ENCODE measurements at regions not wholly inside any gene's neighbourhood (a gene's known extent, or its start where the extent isn't known, plus 50 kb on each side); places are given as distances from the start of the nearest gene placed in this dataset.
A peak's percentile ranks its signal among the peaks of the same experiment; 100 is the strongest.
"Not testable (repeated sequence)": the region's sequence is repeated elsewhere in the genome, so short reads cannot be mapped to it uniquely, and the experiment has no call there.

DNA sequence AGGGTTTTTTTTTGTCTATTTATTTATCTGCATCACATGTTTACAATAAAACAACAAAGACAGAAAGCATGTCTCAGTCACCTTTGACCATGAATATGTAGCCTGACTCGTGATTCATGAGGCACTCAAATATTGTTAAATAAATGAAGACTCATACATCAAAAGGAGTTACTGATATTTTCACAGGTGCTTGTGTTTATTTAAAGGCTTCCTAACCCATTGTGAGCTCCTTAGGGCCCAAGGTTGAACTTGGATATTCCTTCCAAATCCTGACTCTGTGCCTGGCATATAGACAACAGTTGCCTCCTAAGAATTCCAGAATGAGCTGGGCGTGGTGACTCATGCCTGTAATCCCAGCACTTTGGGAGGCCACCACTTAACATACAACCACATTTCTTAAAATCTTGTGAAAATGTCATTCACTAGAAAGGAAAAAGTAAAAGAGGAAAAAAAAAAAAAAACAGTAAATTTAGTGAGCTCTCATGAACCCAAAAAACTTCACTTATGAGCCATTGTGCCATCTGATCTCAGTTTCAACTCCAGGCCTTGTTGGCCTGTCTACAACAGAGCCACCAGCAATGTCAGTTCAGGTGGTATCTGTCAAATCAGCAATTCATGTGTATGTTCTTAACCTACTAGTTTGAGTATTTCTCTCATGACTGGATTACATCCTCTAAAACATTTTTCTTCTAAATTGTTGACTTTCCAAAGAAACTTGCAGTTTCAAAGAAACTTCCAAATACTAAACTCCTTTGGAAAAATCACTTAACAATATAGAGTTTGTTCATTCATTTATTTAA is 162.7 kb upstream of the MARCKS start:
- DNase-seq (ENCODE audit: low read depth in 3 of 3, low spot score in 2 of 3) = no peak

DNA sequence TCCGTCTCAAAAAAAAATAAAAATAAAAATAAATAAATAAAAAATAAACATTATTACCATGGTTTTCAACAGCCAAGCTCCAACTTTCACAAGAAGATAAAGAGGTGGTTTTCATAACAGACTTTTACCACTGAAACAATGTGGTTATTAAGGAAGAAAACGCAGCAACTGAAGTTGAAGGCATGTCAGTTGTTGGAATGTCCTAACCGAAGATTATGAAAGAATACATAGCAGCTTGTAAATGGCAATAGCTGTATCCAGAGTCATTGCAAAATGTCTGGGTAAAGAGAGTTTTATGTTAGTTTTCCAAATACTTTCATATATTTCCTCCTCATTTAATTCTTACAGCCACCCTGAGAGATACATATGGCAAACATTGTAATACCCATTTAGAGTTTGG is 161.6 kb upstream of the MARCKS start:
- DNase-seq (ENCODE audit: low read depth in 3 of 3, low spot score in 2 of 3) = no peak

DNA sequence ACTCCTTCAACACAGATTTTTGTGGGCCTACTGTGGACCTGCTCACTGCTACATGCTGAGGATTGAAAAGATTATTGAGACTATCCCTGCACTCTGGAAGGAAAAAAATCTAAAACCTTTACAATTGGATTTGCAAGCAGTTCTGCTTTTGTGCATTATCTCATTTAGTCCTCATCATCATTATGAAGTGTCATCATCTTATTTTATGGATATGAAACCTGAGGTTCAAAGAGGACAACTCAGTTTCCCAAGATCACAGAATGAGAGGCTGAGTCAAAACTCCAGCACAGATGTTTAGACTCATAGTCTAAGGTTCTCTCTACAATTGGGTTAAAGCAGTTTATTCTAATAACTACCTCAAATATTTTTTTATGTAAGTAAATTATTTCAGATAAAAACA is 160.2 kb upstream of the MARCKS start:
- DNase-seq (ENCODE audit: low read depth in 3 of 3, low spot score in 2 of 3) = no peak

DNA sequence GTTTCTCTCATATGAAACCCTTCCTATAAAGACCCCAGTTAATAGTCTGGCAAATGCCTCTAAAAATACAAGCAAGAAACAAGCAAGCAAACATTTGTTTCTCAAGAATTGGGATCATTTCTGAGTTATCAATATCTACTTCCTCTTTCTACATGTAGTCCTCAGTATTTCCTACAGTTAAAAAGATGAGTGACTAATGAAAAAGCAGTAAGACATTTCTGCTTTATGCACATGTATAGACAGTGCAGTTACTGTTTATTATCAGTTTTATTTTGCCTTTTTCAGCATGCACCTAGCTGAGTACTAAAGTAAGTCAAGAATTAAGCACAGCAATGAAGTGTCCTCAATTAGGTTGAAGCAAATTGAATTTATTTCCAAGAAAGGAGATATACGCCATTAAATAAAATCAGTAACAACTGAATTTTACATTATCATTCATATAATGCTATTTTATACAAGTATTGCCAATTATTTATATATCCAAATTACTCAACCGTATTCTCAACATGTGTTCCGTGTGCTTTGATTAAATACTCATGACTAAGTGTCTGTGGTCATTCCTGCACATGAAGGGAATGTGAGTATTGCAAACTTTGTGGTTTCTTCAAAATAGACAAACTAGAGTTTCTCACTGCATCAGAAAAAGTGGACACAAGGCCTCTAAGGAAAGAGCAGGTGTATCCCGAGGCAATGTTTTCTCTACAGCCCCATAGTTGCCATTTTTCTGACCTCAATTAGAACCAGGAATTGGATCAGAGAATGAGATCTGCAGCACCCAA is 159.3 kb upstream of the MARCKS start:
- DNase-seq (ENCODE audit: low read depth in 3 of 3, low spot score in 2 of 3) = no peak

DNA sequence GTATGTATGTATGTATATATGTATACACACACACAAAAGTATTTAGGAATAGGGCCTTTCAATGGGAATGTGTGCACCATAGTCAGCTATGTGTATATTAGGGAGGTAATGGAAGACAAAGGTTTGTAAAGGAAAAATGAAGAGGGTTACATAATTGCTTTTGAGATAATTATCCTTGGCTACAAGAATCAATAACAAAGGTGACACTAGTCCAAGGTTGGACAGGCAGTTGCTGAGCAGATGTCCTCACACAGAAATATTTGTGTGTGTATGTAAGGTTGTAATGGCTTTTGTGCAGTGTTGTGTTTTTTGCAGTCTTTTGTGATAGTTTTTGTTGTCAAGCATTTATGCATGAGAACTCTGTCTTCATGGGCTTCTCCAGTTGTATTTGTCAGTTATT is 157.9 kb upstream of the MARCKS start:
- DNase-seq (ENCODE audit: low read depth in 3 of 3, low spot score in 2 of 3) = no peak

DNA sequence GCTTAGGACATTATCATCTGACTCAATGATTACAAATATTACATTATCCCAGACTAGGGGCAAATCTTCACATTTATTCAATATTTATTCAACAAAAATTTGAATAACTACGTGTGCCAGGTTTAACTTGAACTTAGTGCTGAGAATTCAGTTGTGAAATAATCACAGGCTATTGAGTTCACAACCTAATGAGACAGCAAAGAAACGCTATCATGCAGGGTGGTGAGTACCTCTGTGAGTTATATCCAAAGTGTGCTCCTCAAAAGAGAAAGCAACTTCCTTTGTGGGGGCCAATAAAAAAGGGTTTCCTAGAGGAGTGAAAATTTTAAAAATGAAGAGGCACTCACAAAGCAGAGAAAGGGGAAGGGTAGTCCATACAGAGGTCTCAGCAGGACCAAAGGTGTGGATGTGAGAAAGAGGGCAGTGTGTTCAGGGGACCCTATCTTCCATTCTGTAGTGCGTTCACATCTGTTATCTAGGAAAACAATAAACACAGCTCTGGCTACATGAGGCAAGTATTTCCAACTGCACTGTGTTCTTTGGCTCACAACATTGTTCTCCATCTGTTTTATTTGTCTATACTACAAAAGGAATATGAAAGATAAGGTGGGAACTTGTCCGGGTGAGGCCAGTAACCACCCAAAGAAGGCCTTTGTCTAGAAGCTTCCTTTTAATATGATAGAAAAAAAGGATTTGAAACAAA is 155.4 kb upstream of the MARCKS start:
- no peak for DNase-seq (ENCODE audit: low read depth in 3 of 3, low spot score in 2 of 3)

DNA sequence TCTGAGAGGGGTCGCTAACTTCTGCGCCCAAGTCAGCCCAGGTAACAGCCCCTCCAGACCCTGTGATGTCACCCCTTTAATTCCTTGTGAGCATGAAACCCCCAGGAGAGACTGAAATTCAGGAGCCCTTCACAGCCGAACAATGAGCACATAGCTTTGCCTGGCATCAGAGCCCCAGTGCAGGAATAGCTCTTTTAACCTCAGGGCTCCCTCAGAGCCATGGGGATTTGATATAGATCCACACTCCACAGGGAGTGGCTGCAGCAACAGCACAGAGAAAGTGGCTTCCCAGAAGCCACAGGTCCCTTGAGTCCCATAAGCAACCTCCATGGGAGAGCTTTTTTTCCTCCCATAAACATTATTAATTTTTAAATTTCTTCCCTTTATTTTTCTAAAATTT is 150.0 kb upstream of the MARCKS start:
- DNase-seq (ENCODE audit: low read depth in 3 of 3, low spot score in 2 of 3) = no peak

DNA sequence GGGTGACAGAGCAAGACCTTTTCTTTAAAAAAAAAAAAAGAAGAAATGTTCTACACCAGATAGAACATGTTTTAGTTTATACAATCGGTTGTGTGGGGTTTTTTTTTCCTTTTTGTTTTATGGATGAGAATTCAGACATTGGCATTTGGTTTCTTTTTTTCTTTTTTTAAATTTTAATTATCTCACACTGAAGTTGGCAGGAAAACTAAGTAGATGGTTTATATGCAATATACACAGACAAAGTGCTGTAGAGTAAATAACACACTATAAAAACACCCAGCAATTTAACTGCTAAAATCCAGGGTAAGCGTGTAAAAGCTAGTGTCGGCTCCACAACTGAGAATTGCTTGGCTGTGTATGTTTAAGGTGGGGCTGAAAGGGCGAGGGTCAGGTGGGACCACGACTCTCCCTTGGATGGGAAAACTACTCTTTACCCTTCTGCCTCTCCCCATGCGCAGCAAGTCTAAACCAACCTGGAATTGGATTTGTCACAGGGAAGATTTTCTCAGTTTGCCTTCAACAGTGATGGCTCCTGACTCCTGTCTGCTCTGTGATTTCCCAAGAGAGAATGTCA is 147.1 kb upstream of the MARCKS start:
- DNase-seq (ENCODE audit: low read depth in 3 of 3, low spot score in 2 of 3) = no peak

DNA sequence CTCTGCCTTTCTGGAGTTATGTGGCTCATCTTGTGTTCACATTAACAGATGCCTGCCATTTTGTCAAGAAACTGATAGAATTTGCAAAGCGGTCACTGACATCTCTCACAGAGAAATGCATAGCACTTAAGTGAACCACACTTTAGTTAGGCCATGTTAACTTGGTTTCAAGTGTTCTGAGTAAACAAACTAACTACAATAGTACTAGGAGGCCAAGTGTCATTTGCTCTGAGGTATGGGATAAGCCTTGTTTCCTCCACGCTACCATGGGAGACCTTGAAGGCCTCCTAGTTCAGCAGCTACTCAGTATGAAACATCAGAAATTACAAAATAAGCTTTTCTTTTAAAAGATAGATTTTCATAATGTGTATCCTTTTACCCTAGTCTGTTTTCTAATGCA is 143.5 kb upstream of the MARCKS start:
- DNase-seq (ENCODE audit: low read depth in 3 of 3, low spot score in 2 of 3) = no peak

DNA sequence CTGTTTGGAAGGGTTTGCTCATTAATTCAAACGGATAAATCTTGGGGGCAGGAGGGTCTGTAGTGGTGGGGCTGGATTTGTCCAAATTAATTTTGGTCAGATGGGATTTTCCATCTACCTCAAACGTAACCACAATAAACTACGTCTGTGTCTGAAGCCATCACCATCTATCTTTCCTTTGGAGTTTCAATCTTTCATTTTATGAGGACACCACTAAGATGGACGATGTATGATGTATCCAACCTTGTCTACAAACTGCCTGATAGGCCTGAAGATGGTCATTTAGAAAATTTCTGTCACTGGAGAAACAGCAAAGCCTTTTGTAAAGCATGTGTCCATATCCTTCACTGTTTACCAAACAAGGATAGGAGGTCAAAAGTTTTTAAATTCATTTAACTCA is 138.6 kb upstream of the MARCKS start:
- no peak for DNase-seq (ENCODE audit: low read depth in 3 of 3, low spot score in 2 of 3)

DNA sequence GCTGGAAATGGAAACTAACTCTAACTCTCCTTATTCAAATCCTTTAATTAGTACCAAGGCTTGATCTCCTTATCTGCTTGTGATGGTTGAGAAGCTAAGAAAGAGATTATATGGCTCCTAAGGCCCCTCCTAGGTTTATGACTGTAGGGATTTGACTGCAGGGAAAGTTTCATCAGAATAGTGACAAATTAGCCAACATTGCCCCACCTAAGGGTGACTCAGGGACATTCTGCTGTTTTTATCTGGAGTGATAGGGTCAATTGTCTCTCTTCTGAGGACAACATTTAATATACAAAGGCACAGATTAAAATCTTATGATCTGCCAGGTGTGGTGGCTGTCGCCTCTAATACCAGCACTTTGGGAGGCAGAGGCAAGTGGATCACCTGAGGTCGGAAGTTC is 138.1 kb upstream of the MARCKS start:
- DNase-seq (ENCODE audit: low read depth in 3 of 3, low spot score in 2 of 3) = no peak

DNA sequence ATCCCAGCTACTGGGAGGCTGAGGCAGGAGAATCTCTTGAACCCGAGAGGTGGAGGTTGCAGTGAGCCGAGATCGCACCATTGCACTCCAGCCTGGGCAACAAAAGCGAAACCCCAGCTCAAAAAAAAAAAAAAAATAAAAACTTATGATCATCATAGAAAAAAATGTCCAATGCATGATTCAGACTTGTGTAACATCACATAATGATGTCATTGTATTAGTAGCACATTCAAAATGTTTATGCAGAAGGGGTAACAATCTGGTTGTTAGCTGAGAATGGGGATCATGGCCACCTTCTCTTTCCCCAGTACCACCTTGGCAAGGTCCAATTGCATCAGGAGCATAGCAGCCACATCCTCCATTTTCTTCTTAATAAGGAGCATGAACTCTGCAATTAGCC is 137.6 kb upstream of the MARCKS start:
- no peak for DNase-seq (ENCODE audit: low read depth in 3 of 3, low spot score in 2 of 3)

DNA sequence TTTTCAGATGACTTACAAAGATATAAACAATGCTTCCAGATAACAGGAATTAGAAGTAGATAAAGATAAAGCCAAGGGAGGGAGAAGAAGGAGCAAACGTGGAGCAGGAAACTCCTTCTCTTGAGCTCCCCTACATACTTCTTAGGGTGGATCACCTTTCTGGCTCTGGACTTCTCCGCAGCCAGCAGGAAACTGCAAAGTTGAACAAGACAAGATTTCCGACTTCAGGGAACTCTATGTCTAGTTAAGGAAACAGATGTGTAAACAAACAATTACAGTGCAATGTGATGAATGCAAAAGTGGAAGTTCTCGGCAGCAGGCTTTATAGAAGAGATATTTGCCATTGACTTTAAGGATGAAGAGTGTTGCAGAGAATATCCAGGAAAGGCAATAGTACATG is 134.0 kb upstream of the MARCKS start:
- DNase-seq (ENCODE audit: low read depth in 3 of 3, low spot score in 2 of 3) = no peak

DNA sequence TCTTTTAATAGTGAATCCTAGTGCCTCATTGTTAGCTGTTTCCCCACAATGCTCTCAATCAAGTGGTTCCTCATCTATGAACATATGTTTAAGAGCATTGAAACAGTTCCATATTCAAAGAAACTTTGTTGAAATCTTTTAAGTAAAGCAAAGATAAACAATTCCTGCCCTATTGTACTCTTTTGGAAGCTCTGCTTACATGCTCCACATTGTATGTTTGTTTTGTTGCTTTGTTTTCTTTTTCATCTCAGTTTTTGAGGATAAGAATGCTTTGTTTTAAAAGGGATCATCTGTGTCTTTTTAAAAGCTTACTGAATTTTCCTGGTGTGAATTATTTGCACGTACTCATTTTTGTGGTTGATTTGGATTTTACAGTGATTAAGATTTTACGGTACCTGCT is 132.2 kb upstream of the MARCKS start:
- not testable (repeated sequence) for DNase-seq (ENCODE audit: low read depth in 3 of 3, low spot score in 2 of 3)

DNA sequence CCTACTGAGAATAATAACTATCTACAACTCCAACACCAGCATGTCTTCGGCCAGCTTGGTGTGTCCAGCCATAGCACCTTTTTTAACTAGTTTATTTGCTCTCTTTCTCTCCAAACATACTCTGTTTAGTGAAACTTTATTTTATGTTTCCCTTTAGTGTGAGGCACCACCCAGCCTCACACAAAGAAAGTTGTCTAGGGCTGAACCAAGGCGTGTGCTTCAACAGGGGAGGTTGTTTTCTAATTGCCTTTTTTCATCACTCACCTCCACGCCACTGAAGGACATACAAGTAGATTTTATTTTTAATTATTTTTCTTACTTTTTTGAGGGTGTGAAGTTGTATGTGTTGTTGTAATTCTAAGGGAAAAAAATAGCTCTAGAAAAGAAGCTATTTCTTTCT is 125.6 kb upstream of the MARCKS start:
- DNase-seq (ENCODE audit: low read depth in 3 of 3, low spot score in 2 of 3) = no peak

DNA sequence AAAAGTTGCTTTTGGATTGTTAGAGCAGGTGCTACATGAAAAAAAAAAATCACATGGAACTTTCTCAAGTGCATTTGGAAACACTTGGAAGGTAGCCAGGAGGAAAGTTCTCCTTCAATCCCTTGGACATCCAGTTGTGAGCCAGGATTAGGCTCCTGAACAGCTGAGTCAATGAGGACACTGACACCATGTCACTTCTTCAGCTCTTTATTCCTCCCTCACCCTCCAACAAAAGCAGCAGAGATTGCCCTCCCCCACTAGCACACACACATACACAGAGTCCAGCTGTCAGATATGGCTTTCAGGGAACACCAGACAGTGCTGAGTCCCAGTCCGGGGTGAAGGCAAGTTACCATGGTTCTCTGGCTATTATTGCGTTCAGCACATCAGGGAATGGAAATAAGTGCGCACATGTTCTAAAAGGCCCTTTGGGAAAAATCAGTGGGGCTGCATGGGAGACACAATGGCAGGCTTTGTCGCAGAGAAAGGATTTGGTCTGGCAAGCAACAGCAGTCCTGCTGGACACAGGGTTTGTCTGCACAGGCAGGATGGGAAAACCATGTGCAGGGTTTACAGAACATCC is 124.7 kb upstream of the MARCKS start:
- DNase-seq (ENCODE audit: low read depth in 3 of 3, low spot score in 2 of 3) = peak in 1 of 3 donors; percentile 36

DNA sequence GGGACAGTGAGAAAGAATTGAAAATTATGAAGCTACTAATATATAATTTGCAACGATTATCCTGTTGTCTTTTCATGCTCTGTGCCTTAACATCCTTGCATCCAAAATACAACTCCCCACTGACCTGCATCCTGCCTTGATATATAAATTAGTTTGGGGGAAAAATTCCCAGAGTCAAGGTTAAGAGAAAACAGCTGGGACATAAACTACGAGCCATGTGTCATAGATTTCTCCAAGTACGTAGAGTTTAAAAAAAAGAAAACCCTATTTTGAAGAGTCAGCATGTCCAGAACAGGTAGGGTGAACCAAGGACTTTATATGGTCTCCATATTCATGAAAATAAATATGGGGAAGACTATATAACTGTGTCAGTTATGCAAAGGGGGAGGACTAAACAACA is 123.8 kb upstream of the MARCKS start:
- DNase-seq (ENCODE audit: low read depth in 3 of 3, low spot score in 2 of 3) = peak in 1 of 3 donors; percentile 19

DNA sequence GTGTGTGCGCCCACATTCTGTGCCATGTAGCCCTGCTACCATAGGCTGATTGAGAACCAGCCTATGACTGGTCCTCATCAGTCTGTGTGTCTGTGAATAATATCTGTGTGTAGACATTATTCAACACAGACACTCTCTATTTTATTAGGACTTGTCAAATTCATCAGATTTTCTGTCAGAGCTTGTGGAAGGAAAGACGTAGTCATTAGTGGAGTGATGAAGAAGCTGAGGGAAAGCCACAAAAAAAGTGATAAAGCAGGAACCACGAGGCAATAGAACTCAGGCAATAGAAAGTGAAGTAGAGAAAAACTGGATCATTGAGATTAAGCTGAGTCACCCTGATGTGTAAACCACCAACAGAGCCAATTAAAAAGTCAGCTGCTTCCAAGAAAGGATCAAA is 122.2 kb upstream of the MARCKS start:
- DNase-seq (ENCODE audit: low read depth in 3 of 3, low spot score in 2 of 3) = no peak

DNA sequence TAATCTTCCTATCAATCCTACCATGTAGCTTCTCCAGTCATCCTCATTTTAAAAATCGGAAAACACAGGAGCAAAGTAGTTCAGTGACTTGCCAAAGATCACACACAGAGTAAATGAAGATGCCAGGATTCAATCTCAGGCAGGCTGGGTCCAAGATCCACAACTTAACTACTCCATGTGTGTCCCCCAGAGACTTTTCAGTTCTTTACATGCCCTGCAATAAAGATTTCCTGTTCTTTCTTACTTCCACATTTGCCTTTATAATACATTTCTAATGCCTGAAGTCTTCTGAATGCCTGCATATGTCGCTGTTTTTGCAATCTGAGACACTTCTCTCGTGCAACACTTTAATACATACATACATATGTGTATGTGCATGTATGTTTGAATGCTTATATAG is 121.7 kb upstream of the MARCKS start:
- DNase-seq (ENCODE audit: low read depth in 3 of 3, low spot score in 2 of 3) = no peak

DNA sequence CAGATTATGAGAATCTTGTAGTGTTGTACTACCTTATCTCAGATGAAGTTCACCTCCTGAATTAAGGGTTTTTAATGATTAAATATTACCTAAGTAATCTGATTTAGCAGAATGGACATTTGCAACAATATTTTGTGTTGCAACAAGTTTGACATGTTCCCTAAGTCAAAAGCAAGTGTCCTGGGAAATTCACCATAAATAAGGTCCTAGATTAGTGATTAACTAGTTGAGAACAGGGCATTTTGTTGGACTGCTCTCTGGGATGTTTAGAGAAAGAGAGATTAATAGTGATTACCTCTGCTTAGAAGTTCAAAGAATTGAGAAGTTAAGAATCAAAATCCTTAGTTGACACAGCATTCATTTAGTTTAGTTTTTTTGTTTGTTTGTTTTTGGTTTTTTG is 120.2 kb upstream of the MARCKS start:
- no peak for DNase-seq (ENCODE audit: low read depth in 3 of 3, low spot score in 2 of 3)

DNA sequence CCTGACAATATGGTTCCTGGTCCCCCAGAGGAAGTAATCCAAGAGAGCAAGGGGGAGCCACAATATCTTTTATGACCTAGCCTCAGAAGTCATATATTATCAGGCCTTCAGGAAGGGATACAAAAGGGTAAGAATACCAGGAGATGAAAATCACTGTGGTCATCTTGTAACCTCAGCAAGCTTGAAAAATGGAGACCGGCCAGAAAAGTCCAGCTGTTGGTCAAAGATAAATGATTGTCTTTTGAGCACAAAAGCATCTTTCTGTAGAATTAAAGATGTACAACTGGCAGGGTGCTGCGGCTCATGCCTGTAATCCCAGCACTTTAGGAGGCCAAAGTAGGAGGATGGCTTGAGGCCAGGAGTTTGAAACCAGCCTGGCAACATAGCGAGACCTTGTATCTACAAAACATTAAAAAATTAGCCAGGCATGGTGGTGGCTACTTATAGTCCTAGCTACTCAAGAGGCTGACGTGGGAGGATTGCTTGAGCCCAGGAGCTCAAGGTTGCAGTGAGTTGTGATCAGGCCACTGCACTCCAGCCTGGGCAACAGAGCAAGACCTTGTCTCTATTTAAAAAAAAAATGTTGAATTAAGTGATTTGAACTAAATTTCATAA is 118.0 kb upstream of the MARCKS start:
- no peak for DNase-seq (ENCODE audit: low read depth in 3 of 3, low spot score in 2 of 3)
